Sigmoid colon (tissue), 3 donors: ENCODE measurements at regions not wholly inside any gene's neighbourhood (a gene's known extent, or its start where the extent isn't known, plus 50 kb on each side); places are given as distances from the start of the nearest gene placed in this dataset.

Experiments
- POLR2A ChIP-seq, 2 donors: fragments of 450-650 bp; IDR thresholded peaks; one replicate each; pipeline ENCODE4 v1.6.1; 2016; ENCODE audit warnings: antibody characterized with exemption in 2 of 2, mild to moderate bottlenecking in 2 of 2, moderate library complexity in 2 of 2
- TF ChIP-seq, protein P1 (sequence below), 4 experiments: fragments of 450-650 bp in 3 of 4; fragments of 200-600 bp in 1 of 4; IDR thresholded peaks; one replicate each; pipeline ENCODE4 v1.5.1; 2016 to 2019; ENCODE audit warnings: antibody characterized with exemption in 4 of 4, mild to moderate bottlenecking in 3 of 4, moderate library complexity in 2 of 4

DNA sequence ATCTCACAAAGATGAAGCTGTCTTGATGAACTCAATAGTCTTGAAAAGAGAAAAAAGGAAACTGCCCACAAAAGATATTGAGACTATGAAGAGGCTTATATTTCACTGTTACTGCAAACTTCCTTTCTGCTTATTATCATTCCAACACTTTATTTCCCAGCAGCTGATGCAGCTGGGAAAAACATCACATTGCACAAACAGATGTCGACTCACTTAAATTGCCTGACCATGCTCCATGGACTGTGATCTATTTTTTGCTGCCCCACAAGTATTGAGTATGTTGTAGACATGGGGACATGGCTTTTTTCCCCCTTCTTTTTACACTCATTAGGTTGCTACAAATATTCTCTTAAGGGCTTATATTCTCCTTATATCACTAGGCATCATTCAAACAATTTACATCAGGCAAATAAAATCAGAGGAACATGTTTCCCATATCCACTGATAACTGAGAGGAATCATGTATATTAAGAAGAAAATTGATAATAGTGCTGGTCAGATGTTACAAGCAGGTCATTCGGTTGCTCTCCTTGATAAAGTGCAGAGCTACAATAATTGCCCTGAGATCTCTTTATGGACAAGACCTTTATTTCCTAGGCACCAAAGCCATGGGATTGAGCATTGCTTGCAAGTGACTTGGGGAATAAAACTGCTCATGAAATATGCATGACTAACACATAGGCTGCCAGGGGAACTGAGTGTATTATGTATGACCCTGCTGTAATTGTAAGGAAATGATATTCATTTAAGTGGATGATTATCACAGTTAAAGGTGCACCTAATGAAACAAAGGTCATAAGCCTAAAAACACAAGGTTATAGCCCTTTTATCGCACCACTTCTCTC lies 509.9 kb downstream of the ZNF608 start:
- TF ChIP-seq POLR2A (IDR thresholded peaks at IDR 0.05): no peak
- TF ChIP-seq, protein P1, sequence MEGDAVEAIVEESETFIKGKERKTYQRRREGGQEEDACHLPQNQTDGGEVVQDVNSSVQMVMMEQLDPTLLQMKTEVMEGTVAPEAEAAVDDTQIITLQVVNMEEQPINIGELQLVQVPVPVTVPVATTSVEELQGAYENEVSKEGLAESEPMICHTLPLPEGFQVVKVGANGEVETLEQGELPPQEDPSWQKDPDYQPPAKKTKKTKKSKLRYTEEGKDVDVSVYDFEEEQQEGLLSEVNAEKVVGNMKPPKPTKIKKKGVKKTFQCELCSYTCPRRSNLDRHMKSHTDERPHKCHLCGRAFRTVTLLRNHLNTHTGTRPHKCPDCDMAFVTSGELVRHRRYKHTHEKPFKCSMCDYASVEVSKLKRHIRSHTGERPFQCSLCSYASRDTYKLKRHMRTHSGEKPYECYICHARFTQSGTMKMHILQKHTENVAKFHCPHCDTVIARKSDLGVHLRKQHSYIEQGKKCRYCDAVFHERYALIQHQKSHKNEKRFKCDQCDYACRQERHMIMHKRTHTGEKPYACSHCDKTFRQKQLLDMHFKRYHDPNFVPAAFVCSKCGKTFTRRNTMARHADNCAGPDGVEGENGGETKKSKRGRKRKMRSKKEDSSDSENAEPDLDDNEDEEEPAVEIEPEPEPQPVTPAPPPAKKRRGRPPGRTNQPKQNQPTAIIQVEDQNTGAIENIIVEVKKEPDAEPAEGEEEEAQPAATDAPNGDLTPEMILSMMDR (IDR thresholded peaks at IDR 0.05): no peak
